Transverse colon (tissue), 4 donors: ENCODE measurements at regions not wholly inside any gene's neighbourhood (a gene's known extent, or its start where the extent isn't known, plus 50 kb on each side); places are given as distances from the start of the nearest gene placed in this dataset.

Experiments used
- DNase-seq: peaks from one replicate; pipeline ENCODE4 v3.0.0-alpha.2; 2019
- H3K27ac ChIP-seq, 4 donors: fragments of 200-600 bp; sonication (generic); 2 replicates each; pipeline ENCODE4 v1.5.1; 2016 to 2018; ENCODE audit warnings: inconsistent platforms in 4 of 4
- H3K27me3 ChIP-seq: fragments of 200-600 bp; sonication (generic); 2 replicates; pipeline ENCODE4 v1.5.1; 2017; ENCODE audit warnings: inconsistent platforms
- H3K36me3 ChIP-seq, 4 donors: fragments of 200-600 bp; sonication (generic); 2 replicates each; pipeline ENCODE4 v1.5.1; 2017 to 2019; ENCODE audit warnings: inconsistent platforms in 4 of 4
- H3K4me1 ChIP-seq, 4 donors: fragments of 200-600 bp; sonication (generic); 2 replicates each; pipeline ENCODE4 v1.5.1; 2017 to 2020; ENCODE audit warnings: inconsistent platforms in 4 of 4
- H3K4me3 ChIP-seq, 4 donors: fragments of 200-600 bp; sonication (generic); 1 replicate in 1 of 4; 2 replicates in 3 of 4; pipeline versions ENCODE4 v1.5.1 to v1.6.1; 2017 to 2019; ENCODE audit warnings: inconsistent platforms in 4 of 4
- H3K9me3 ChIP-seq, 2 donors: fragments of 200-600 bp; sonication (generic); 2 replicates each; pipeline ENCODE4 v1.5.1; 2017 to 2019; ENCODE audit warnings: inconsistent platforms in 2 of 2
- EP300 ChIP-seq: sonication (generic); formaldehyde crosslinking; IDR thresholded peaks from one replicate; pipeline ENCODE4 v1.6.1; 2017; ENCODE audit warnings: antibody characterized with exemption, low read depth
- POLR2A ChIP-seq: fragments of 450-650 bp; IDR thresholded peaks from one replicate; pipeline ENCODE4 v1.6.1; 2016; ENCODE audit warnings: antibody characterized with exemption, mild to moderate bottlenecking, moderate library complexity
- POLR2AphosphoS5 ChIP-seq, 3 donors: sonication (generic); formaldehyde crosslinking; IDR thresholded peaks; one replicate each; pipeline ENCODE4 v1.6.1; 2016; ENCODE audit warnings: antibody characterized with exemption in 3 of 3
- WGBS, 2 donors: methylation state at CpG; one replicate each; pipeline ENCODE4 v1.1.5; 2018; ENCODE audit warnings: low coverage in 1 of 2; 5-methylcytosine and 5-hydroxymethylcytosine counted together
- in situ Hi-C, 4 donors: fragments of 200-750 bp; cut with MboI; loops; one replicate each; pipeline versions ENCODE4 v1.15.0 to v1.15.1; 2017; ENCODE audit warnings: low sequenced_read_pairs in 3 of 4, low pct_ligation_motif_present in 1 of 4, low pct_unique_long_range_greater_than_20kb in 1 of 4
- intact Hi-C: fragments of 100-400 bp; cut with DNase I; formaldehyde crosslinking; loops from one replicate; pipeline ENCODE4 v1.15.1; 2023; ENCODE audit warnings: low total_unique reads
- TF ChIP-seq, protein P1 (sequence below), 5 experiments: fragments of 200-600 bp in 3 of 5; fragments of 450-650 bp in 2 of 5; sonication (generic) in 3 of 5; IDR thresholded peaks; 1 replicate in 2 of 5; 2 replicates in 3 of 5; pipeline ENCODE4 v1.5.1; 2016 to 2017; ENCODE audit warnings: antibody characterized with exemption in 5 of 5, inconsistent platforms in 3 of 5, mild to moderate bottlenecking in 2 of 5, moderate library complexity in 1 of 5

DNA sequence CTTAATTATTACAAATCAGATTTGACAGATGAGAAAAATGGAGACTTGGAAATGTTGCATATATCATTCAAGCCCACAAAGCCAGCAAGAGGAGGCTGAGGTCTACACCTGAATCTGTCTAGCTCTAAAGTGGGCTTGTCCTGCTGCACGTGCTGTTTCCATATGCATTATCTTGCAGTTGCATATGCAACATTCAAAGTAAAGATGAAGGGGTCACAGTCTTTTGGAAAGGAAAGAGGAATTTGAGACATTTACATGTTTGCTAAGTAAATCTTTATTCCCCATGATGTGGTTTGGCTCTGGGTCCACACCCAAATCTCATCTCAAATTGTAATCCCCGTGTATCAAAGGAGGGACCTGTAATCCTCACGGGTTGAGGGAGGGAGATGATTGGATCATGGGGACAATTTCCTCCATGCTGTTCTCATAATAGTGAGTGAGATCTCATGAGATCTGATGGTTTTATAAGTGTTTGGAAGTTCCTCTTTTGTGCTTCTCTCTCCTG, 98.3 kb downstream of the BACH1 start:
- no peaks in the 10 kb centered on the region for H3K27me3 ChIP-seq
- no peak overlapping the region for H3K4me3 ChIP-seq
- H3K36me3 ChIP-seq, result no peaks in the 10 kb centered on the region
- intact Hi-C loops, result no loop called here
- H3K4me1 ChIP-seq, result no peaks in the 10 kb centered on the region
- 87 to 90% methylated on average over 1 to 3 of the region's 3 CpGs for WGBS, 2 donors
- no peak overlapping the region for H3K27ac ChIP-seq
- peaks cover 0 to 6% of the 10 kb centered on the region in 2 donors for H3K9me3 ChIP-seq
- DNase-seq, result no peak
- in situ Hi-C loops, result no loop called here
- no peak for TF ChIP-seq EP300
- TF ChIP-seq, protein P1, sequence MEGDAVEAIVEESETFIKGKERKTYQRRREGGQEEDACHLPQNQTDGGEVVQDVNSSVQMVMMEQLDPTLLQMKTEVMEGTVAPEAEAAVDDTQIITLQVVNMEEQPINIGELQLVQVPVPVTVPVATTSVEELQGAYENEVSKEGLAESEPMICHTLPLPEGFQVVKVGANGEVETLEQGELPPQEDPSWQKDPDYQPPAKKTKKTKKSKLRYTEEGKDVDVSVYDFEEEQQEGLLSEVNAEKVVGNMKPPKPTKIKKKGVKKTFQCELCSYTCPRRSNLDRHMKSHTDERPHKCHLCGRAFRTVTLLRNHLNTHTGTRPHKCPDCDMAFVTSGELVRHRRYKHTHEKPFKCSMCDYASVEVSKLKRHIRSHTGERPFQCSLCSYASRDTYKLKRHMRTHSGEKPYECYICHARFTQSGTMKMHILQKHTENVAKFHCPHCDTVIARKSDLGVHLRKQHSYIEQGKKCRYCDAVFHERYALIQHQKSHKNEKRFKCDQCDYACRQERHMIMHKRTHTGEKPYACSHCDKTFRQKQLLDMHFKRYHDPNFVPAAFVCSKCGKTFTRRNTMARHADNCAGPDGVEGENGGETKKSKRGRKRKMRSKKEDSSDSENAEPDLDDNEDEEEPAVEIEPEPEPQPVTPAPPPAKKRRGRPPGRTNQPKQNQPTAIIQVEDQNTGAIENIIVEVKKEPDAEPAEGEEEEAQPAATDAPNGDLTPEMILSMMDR (IDR thresholded peaks at IDR 0.05), result no peak
- no peak for TF ChIP-seq POLR2AphosphoS5 (IDR thresholded peaks at IDR 0.05)

GRCh38 chr21:29403301-29403700, 104.6 kb downstream of the BACH1 start:
- DNase-seq, result no peak
- intact Hi-C loops (no loop called here), in situ Hi-C loops (no loop called here)
- Histone ChIP-seq H3K27ac (no peak overlapping the region), H3K36me3 (no peaks in the 10 kb centered on the region), H3K4me1 (no peaks in the 10 kb centered on the region), H3K4me3 (no peak overlapping the region), H3K9me3 (peaks cover 0 to 6% of the 10 kb centered on the region in 2 donors), H3K27me3 (no peaks in the 10 kb centered on the region)
- no peak for TF ChIP-seq EP300
- TF ChIP-seq, protein P1 (IDR thresholded peaks at IDR 0.05), result no peak
- no peak for TF ChIP-seq POLR2AphosphoS5 (IDR thresholded peaks at IDR 0.05)
- TF ChIP-seq POLR2A, result no peak

GRCh38 chr21:29403922-29404538, 105.3 kb downstream of the BACH1 start:
- H3K4me1 ChIP-seq, result no peaks in the 10 kb centered on the region
- no peaks in the 10 kb centered on the region for H3K27me3 ChIP-seq
- WGBS, 2 donors, result 80 to 89% methylated on average over 1 to 4 of the region's 4 CpGs
- in situ Hi-C loops, result no loop called here
- no peak for DNase-seq
- H3K9me3 ChIP-seq, result peaks cover 0 to 6% of the 10 kb centered on the region in 2 donors
- TF ChIP-seq EP300, result no peak
- TF ChIP-seq POLR2A, result no peak
- no peak overlapping the region for H3K4me3 ChIP-seq
- no peaks in the 10 kb centered on the region for H3K36me3 ChIP-seq
- intact Hi-C loops, result no loop called here
- no peak overlapping the region for H3K27ac ChIP-seq

DNA sequence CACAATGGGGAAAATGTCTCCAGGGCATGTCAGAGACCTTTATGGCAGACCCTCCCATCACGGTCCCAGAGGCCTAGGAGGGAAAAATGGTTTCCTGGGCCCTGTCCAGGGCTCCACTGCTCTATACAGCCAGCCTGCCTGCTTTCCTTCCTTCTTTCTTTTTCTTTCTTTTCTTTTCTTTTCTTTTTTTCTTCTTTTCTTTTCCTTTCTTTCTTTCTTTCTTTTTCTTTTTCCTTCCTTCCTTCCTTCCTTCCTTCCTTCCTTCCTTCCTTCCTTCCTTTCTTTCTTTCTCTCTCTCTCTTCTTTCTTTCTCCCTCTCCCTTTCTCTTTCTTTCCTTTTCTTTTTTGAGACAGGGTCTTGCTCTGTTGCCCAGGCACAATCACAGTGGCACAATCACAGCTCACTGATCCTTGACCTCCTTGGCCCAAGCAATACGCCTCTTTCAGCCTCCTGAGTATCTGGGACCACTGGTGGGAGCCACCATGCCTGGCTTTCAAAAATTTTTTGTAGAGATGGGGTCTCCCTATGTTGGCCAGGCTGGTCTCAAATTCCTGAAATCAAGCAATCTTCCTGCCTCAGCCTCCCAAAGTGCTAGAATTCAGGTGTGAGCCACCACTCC, 106.9 kb downstream of the BACH1 start:
- Histone ChIP-seq H3K4me1 (no peaks in the 10 kb centered on the region), H3K9me3 (no peaks in the 10 kb centered on the region), H3K27ac (no peak overlapping the region), H3K4me3 (no peak overlapping the region), H3K27me3 (no peaks in the 10 kb centered on the region), H3K36me3 (no peaks in the 10 kb centered on the region)
- intact Hi-C loops (no loop called here), in situ Hi-C loops (no loop called here)
- TF ChIP-seq, protein P1 (IDR thresholded peaks at IDR 0.05), result no peak
- no peak for TF ChIP-seq POLR2A
- no peak for TF ChIP-seq POLR2AphosphoS5 (IDR thresholded peaks at IDR 0.05)
- WGBS, 2 donors, result 73 to 98% methylated on average over 1 to 2 of the region's 2 CpGs
- no peak for DNase-seq

DNA sequence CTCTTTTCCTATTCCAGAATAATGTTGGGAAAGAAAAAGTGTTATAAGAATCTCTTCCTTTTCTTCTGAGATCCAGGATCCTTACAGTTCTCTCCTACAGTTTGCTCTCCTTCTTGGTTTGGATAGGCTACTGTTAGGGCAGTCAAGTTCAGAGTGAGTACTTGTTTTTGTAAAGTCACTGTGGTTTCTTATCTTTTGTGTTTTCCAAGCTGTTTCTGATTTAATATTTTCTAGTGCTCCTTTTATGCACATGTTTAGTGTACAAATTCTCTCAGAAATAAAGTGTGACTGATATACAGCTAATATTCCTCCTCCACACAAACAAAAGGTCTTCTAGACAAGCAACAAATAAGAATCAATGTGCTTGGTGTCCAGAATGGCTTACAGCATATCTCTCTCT, 107.7 kb downstream of the BACH1 start:
- TF ChIP-seq POLR2AphosphoS5 (IDR thresholded peaks at IDR 0.05) (no peak), POLR2A (no peak), EP300 (no peak)
- TF ChIP-seq, protein P1 (IDR thresholded peaks at IDR 0.05), result no peak
- no peak overlapping the region for H3K27ac ChIP-seq
- H3K4me1 ChIP-seq, result no peaks in the 10 kb centered on the region
- DNase-seq, result no peak
- H3K27me3 ChIP-seq, result no peaks in the 10 kb centered on the region
- intact Hi-C loops (no loop called here), in situ Hi-C loops (no loop called here)
- H3K4me3 ChIP-seq, result no peak overlapping the region
- H3K9me3 ChIP-seq, result no peaks in the 10 kb centered on the region
- H3K36me3 ChIP-seq, result no peaks in the 10 kb centered on the region
